ENCODE measurements at regions not wholly inside any gene's neighbourhood (a gene's known extent, or its start where the extent isn't known, plus 50 kb on each side); places are given as distances from the start of the nearest gene placed in this dataset.

- no peak overlapping the region for H3K4me3 ChIP-seq (ENCODE audit: low read depth, low read length)
- no peak for DNase-seq (ENCODE audit: low read depth)
Observed at GRCh38 chr5:61596265-61596664, 264.2 kb downstream of the ZSWIM6 start.

DNA sequence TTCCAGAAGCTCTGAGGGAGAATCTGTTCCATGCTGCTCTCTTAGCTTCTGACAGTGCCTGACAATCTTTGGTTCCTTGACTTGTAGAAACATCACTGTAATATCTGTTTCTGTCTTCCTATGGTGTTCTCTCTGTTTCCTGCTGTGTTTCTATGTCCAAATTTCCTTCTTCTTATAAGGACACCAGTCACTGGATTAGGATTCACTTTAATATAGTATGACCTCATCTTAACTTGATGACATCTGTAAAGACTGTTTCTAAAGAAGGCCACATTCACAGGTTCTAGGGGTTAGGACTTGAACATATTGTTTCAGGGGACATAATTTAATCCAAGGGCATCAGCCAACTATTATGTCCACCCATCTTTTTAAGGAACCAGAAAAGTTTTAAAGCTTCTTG is 265.6 kb downstream of the ZSWIM6 start:
- DNase-seq (ENCODE audit: low read depth): no peak
- no peak overlapping the region for H3K4me3 ChIP-seq (ENCODE audit: low read depth, low read length)

- DNase-seq (ENCODE audit: low read depth): no peak
- H3K4me3 ChIP-seq (ENCODE audit: low read depth, low read length): no peak overlapping the region
Observed at GRCh38 chr5:61598126-61598525, 266.1 kb downstream of the ZSWIM6 start.

- DNase-seq (ENCODE audit: low read depth): no peak
Observed at GRCh38 chr5:61599370-61600122, 267.5 kb downstream of the ZSWIM6 start.

DNA sequence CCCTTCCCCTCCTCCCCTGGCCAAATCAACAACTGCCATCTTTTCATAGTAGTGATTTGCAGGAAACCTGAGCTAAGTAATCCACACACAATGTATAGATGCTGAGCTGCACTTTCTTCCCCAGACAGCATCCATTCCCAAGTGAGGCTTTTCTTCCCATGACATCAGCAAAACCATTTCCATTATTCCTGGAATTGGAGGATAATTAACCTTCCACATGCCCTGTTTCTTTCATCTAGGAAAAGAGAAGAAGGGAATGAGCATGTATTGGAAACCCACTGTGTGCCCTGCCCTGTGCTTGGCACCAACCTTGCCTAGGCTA is 268.0 kb downstream of the ZSWIM6 start:
- H3K4me3 ChIP-seq (ENCODE audit: low read depth, low read length): no peak overlapping the region
- DNase-seq (ENCODE audit: low read depth): no peak

More at GRCh38 chr5:61599370-61600122, 267.5 kb downstream of the ZSWIM6 start:
- no peak overlapping the region for H3K4me3 ChIP-seq (ENCODE audit: low read depth, low read length)

GRCh38 chr5:61600945-61601511 is 269.0 kb downstream of the ZSWIM6 start:
- H3K4me3 ChIP-seq (ENCODE audit: low read depth, low read length): no peak overlapping the region
- DNase-seq (ENCODE audit: low read depth): no peak

DNA sequence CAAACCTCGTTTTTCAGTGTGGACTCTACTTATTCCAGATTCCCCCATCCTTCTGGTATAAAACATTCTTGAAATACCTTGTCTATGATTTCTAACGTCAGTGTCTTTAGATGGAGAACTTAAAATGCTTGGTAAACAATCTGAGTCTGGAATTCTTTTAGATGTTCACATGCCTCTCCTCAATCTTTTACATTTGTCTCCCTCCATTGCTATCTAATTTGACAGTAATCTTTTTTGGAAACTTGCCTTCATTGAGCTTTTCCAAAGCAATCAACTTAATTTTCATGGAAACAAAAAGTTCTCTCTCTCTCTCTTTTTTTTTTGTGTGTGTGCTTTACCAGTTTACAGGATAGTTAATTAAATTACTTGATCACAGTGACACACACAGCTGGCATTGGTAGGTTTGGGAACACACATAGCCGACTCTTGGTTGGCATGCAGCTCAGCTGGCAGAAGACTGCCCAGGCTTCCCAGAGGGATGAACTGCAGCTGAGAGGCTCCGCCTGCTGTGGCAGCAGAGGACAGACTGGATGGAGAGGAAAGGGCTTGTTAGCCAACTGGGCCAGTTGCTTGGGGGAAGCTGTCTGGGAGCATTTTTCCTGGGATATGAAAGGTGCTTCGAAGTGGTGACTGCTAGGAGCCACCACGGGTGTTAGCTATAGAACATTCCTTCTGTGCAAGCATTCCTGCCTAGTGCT is 271.3 kb downstream of the ZSWIM6 start:
- no peak overlapping the region for H3K4me3 ChIP-seq (ENCODE audit: low read depth, low read length)
- DNase-seq (ENCODE audit: low read depth): no peak

- no peak overlapping the region for H3K4me3 ChIP-seq (ENCODE audit: low read depth, low read length)
- DNase-seq (ENCODE audit: low read depth): no peak
Observed at GRCh38 chr5:61604076-61605025, 272.3 kb downstream of the ZSWIM6 start.

DNA sequence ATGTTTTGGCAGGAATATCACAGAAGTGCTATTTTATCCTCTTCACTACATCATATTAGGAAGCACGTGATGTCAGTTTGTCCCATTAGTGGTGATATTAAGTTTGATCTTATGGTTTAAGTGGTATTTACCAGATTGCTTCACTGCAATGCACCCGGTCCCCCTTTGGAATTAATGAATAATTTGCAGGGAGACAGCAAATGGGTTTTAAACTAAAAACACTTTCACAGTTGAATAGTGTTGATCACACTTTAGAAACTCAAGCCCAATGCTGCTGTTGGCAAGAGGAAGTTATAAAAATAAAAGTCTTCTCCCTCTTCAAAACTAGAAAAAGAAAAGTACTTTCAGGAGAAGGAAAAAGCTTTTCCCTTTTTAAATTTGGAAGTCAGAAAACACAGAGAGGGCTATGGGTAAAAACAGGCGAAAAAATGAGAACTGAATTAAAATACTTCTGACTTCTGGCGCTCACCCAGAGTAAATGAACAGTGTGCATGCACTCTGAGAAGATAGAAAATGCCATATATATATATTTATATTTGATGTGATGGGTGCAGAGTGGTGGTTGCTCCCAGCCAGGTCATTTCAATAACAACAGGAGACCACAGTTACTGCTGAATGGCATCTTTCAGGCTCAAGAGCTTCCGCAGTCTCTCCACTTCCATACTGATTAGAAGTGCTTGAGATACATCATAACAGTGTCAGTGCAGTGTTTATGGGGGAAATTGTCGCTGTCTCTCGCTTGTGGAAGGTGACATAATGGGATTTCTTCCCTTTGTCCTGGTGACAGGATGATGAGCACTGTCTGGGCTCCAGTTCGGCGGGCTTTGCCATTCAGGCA is 278.0 kb downstream of the ZSWIM6 start:
- H3K4me3 ChIP-seq (ENCODE audit: low read depth, low read length): no peak overlapping the region
- no peak for DNase-seq (ENCODE audit: low read depth)

DNA sequence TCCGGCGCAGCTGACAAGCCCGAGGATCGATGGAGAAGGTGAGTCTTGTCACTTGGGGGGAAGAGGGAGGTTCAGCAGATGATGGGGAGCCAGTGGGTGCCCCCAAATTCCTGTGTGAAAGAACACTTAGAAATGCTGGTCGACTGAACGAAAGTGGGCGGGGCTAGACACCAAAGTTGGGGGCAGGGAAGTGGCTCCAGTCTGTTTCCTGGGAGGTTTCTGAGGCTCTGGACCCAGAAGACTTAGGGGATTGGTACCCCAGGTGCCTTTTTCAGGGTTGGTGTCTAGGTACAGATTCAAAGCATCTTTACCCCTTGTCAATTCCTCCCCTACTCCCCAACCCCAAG is 278.6 kb downstream of the ZSWIM6 start:
- H3K4me3 ChIP-seq (ENCODE audit: low read depth, low read length): no peak overlapping the region
- no peak for DNase-seq (ENCODE audit: low read depth)

DNA sequence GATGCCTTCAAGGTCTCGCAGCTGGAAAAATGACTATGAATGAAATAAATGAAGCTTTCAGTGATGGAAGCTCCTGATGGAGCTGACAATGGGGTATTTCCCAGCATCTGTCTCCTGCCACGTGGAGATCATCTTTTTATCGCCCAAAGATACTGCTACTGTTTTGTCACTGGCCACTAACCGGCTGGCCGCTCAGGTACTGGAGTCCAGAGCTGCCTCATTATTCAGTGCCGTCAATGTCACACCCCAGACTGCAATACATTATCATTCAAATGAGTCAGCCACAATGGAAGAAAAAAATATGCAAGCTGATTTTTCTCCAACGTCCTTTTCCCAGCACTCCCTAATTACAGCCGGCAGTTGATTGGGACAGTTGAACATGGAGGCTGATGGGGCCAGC is 280.4 kb downstream of the ZSWIM6 start:
- DNase-seq (ENCODE audit: low read depth): no peak
- no peak overlapping the region for H3K4me3 ChIP-seq (ENCODE audit: low read depth, low read length)

DNA sequence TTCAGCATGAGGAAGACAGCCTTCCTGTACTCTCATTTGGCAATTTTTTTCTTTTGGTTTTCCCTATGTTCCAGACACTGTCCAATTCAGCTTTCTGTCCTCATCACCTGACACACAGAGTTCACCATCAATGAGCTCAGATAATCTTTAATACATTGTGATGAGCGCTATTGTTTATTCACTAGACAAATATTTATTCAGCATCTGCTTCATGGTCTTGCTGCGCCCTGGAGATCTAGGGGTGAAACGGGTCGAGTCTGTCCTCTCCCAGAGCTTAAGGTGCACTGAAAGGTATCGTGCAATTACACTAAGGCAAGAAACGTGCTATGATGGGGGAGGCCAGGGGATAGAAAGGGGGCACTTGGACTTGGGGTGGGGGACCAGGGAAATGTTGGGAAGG is 281.6 kb downstream of the ZSWIM6 start:
- no peak for DNase-seq (ENCODE audit: low read depth)
- H3K4me3 ChIP-seq (ENCODE audit: low read depth, low read length): no peak overlapping the region

DNA sequence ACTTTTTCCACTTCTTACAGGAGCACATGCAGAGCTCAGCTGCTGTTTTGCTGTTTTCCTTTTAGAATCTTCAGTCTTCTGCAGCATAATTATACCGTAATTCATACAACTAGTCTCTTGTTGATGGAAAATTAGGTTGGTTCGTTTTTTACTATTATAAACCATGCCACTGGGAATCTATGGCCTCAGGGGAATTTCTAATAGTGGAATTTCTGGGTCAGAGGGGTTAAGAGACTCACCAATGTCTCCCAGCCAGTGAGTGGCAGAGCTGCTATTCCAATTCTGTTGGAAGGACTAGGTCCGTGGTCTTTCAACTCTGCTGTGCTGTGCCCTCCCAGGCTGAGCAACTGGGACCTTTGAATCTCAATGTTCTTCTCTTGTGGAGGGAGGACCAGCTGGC is 282.5 kb downstream of the ZSWIM6 start:
- H3K4me3 ChIP-seq (ENCODE audit: low read depth, low read length): no peak overlapping the region
- DNase-seq (ENCODE audit: low read depth): no peak

DNA sequence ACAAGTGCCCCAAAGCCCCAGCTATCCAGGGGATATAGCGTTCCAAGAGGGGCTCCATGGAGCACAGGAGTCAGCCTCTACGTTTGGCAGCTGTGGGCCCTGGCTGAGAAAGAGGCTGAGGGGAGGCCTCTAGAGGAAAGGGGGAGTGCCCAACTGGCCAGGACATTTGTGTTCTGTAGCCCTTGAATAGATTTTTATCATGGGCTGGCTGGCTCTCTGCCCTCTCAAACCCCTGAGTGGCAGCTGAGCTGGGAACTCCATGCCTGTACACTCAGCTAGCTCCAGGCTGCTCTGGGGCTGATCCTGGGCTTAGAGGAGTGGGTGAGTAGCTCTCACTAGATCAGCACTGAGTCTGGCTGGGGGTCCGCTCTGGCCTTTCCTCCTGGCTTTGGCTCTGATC is 285.0 kb downstream of the ZSWIM6 start:
- H3K4me3 ChIP-seq (ENCODE audit: low read depth, low read length): no peak overlapping the region
- DNase-seq (ENCODE audit: low read depth): no peak

DNA sequence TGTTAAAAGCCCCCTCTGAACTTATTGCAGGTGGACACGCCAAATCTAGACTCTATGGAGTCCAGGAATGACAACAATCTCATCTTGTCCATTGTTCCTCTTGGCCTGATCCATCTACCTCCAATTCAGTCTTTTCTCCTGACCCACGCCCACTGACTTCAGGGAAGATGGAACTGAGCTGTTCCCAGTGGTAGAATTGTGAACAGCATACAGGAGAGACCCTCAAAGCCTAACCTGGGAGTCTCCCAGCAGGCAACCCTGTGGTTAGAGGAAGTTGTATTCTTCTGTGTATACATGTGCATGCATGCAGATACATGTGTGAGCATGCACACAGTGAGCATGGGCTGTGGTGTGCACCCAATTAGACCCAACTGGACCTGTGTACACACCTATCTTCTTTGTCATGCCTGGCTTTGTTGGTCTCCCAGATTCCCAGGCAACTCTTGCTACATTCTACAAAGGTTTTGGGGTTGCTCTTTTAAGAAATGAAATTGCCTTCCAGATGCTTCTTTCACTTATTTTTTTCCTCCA is 286.0 kb downstream of the ZSWIM6 start:
- no peak for DNase-seq (ENCODE audit: low read depth)
- H3K4me3 ChIP-seq (ENCODE audit: low read depth, low read length): no peak overlapping the region

- no peak for DNase-seq (ENCODE audit: low read depth)
- no peak overlapping the region for H3K4me3 ChIP-seq (ENCODE audit: low read depth, low read length)
Observed at GRCh38 chr5:61618577-61618976, 286.5 kb downstream of the ZSWIM6 start.

DNA sequence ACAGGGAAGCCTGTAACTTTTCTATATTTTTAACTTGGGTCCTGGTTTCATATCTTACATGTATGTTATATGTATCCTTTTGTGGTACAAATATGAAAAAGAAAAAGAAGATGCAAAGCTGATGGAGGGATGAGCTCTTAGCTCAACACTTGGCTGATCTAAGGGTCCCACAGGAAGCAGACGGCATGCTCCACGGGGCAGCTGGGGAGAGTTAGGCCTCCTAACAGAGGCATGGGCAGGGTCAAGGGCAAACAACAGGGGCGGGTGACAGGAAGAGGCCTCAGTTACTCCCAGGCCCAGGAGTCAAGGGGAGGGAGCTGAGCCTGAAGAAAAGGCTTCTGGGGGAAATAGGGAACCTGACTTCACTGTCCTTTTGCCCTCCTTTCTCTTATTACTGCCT is 287.2 kb downstream of the ZSWIM6 start:
- H3K4me3 ChIP-seq (ENCODE audit: low read depth, low read length): no peak overlapping the region
- DNase-seq (ENCODE audit: low read depth): no peak

- no peak for DNase-seq (ENCODE audit: low read depth)
- H3K4me3 ChIP-seq (ENCODE audit: low read depth, low read length): no peak overlapping the region
Observed at GRCh38 chr5:61619777-61620518, 287.9 kb downstream of the ZSWIM6 start.
